ACC112 (cell line): ENCODE measurements at regions not wholly inside any gene's neighbourhood (a gene's known extent, or its start where the extent isn't known, plus 50 kb on each side); places are given as distances from the start of the nearest gene placed in this dataset.

Experiments
- H2AFZ ChIP-seq: fragments of 200-600 bp; sonication (generic); one replicate; pipeline ENCODE4 v1.6.0; 2017; ENCODE audit warnings: antibody characterized with exemption, low read length; ENCODE audit not compliant: unreplicated experiment
- H3K27ac ChIP-seq: fragments of 200-600 bp; sonication (generic); 2 replicates; pipeline ENCODE4 v1.5.1; 2014; ENCODE audit warnings: low read depth, mild to moderate bottlenecking, antibody characterized with exemption, low read length, moderate library complexity
- H3K27me3 ChIP-seq: fragments of 200-600 bp; sonication (generic); 2 replicates; pipeline ENCODE4 v1.6.1; 2014; ENCODE audit warnings: mild to moderate bottlenecking, antibody characterized with exemption, low read length, moderate library complexity, mixed read lengths; ENCODE audit not compliant: insufficient read depth
- H3K36me3 ChIP-seq: fragments of 200-600 bp; sonication (generic); 2 replicates; pipeline ENCODE4 v1.6.1; 2016; ENCODE audit warnings: mild to moderate bottlenecking, antibody characterized with exemption, low read length, moderate library complexity, mixed read lengths; ENCODE audit not compliant: insufficient read depth
- H3K4me1 ChIP-seq: fragments of 200-600 bp; sonication (generic); one replicate; pipeline ENCODE4 v1.6.1; 2016; ENCODE audit warnings: low read length, mixed read lengths; ENCODE audit not compliant: insufficient read depth, unreplicated experiment, control insufficient read depth
- H3K4me3 ChIP-seq: fragments of 200-600 bp; sonication (generic); 2 replicates; pipeline ENCODE4 v1.5.1; 2014; ENCODE audit warnings: mild to moderate bottlenecking, low read depth, low read length
- H3K79me2 ChIP-seq: fragments of 200-600 bp; sonication (generic); one replicate; pipeline ENCODE4 v1.6.0; 2016; ENCODE audit warnings: low read length; ENCODE audit not compliant: control insufficient read depth, unreplicated experiment, insufficient read depth

- H3K27ac ChIP-seq, result no peak overlapping the region
- H2AFZ ChIP-seq, result no peak overlapping the region
- H3K36me3 ChIP-seq, result no peaks in the 10 kb centered on the region
- peaks cover 4% of the 10 kb centered on the region for H3K4me1 ChIP-seq
- H3K4me3 ChIP-seq, result no peak overlapping the region
- H3K79me2 ChIP-seq, result no peaks in the 10 kb centered on the region
- H3K27me3 ChIP-seq, result no peaks in the 10 kb centered on the region
Measured at GRCh38 chr3:22485954-22486353, 717.2 kb upstream of the UBE2E2 start.

- H3K4me1 ChIP-seq, result peaks cover 12% of the 10 kb centered on the region
- no peak overlapping the region for H3K27ac ChIP-seq
- H2AFZ ChIP-seq, result peak overlapping the region; percentile 9
- H3K79me2 ChIP-seq, result no peaks in the 10 kb centered on the region
- H3K36me3 ChIP-seq, result no peaks in the 10 kb centered on the region
- no peaks in the 10 kb centered on the region for H3K27me3 ChIP-seq
- no peak overlapping the region for H3K4me3 ChIP-seq
Measured at GRCh38 chr3:22490747-22491146, 712.4 kb upstream of the UBE2E2 start.

- Histone ChIP-seq H3K36me3 (no peaks in the 10 kb centered on the region), H3K27ac (no peak overlapping the region), H3K4me1 (peaks cover 18% of the 10 kb centered on the region), H3K4me3 (no peak overlapping the region), H2AFZ (peak overlapping the region; percentile 24), H3K79me2 (no peaks in the 10 kb centered on the region), H3K27me3 (no peaks in the 10 kb centered on the region)
Measured at GRCh38 chr3:22491344-22491743, 711.8 kb upstream of the UBE2E2 start.

GRCh38 chr3:22492342-22492741 is 710.8 kb upstream of the UBE2E2 start:
- Histone ChIP-seq H3K27me3 (no peaks in the 10 kb centered on the region), H3K27ac (no peak overlapping the region), H3K36me3 (no peaks in the 10 kb centered on the region), H3K4me1 (peaks cover 28% of the 10 kb centered on the region), H3K4me3 (no peak overlapping the region), H2AFZ (no peak overlapping the region), H3K79me2 (no peaks in the 10 kb centered on the region)

GRCh38 chr3:22495241-22495640 is 707.9 kb upstream of the UBE2E2 start:
- no peak overlapping the region for H2AFZ ChIP-seq
- no peaks in the 10 kb centered on the region for H3K79me2 ChIP-seq

GRCh38 chr3:22495791-22496190 is 707.3 kb upstream of the UBE2E2 start:
- Histone ChIP-seq H3K4me3 (no peak overlapping the region), H2AFZ (no peak overlapping the region), H3K27me3 (peaks cover 8% of the 10 kb centered on the region; the same call in 1 of the 2 replicates), H3K27ac (no peak overlapping the region), H3K4me1 (peaks cover 28% of the 10 kb centered on the region), H3K79me2 (no peaks in the 10 kb centered on the region), H3K36me3 (no peaks in the 10 kb centered on the region)

More at GRCh38 chr3:22495241-22495640, 707.9 kb upstream of the UBE2E2 start:
- no peak overlapping the region for H3K27ac ChIP-seq
- peaks cover 2% of the 10 kb centered on the region; the same call in 1 of the 2 replicates for H3K27me3 ChIP-seq
- H3K4me1 ChIP-seq, result peaks cover 28% of the 10 kb centered on the region
- no peak overlapping the region for H3K4me3 ChIP-seq
- no peaks in the 10 kb centered on the region for H3K36me3 ChIP-seq

- Histone ChIP-seq H3K4me3 (no peak overlapping the region), H3K27me3 (peaks cover 12% of the 10 kb centered on the region), H3K79me2 (no peaks in the 10 kb centered on the region), H3K27ac (no peak overlapping the region), H2AFZ (no peak overlapping the region), H3K36me3 (no peaks in the 10 kb centered on the region), H3K4me1 (peaks cover 19% of the 10 kb centered on the region)
Measured at GRCh38 chr3:22496641-22497040, 706.5 kb upstream of the UBE2E2 start.

- H3K27me3 ChIP-seq, result peaks cover 25% of the 10 kb centered on the region
- H3K4me1 ChIP-seq, result no peaks in the 10 kb centered on the region
- no peak overlapping the region for H3K27ac ChIP-seq
- H3K4me3 ChIP-seq, result no peak overlapping the region
- no peak overlapping the region for H2AFZ ChIP-seq
- no peaks in the 10 kb centered on the region for H3K79me2 ChIP-seq
- no peaks in the 10 kb centered on the region for H3K36me3 ChIP-seq
Measured at GRCh38 chr3:22506871-22507270, 696.3 kb upstream of the UBE2E2 start.

- no peak overlapping the region for H3K4me3 ChIP-seq
- no peaks in the 10 kb centered on the region for H3K36me3 ChIP-seq
- no peaks in the 10 kb centered on the region for H3K4me1 ChIP-seq
- H3K27me3 ChIP-seq, result peaks cover 17% of the 10 kb centered on the region
- no peak overlapping the region for H3K27ac ChIP-seq
- H2AFZ ChIP-seq, result no peak overlapping the region
- no peaks in the 10 kb centered on the region for H3K79me2 ChIP-seq
Measured at GRCh38 chr3:22507709-22508108, 695.4 kb upstream of the UBE2E2 start.

GRCh38 chr3:22523925-22524324 is 679.2 kb upstream of the UBE2E2 start:
- Histone ChIP-seq H3K27ac (no peak overlapping the region), H2AFZ (no peak overlapping the region), H3K36me3 (no peaks in the 10 kb centered on the region), H3K4me1 (no peaks in the 10 kb centered on the region), H3K4me3 (no peak overlapping the region), H3K79me2 (no peaks in the 10 kb centered on the region), H3K27me3 (no peaks in the 10 kb centered on the region)

- H3K4me1 ChIP-seq, result no peaks in the 10 kb centered on the region
- no peaks in the 10 kb centered on the region for H3K27me3 ChIP-seq
- H3K4me3 ChIP-seq, result no peak overlapping the region
- no peak overlapping the region for H2AFZ ChIP-seq
- H3K79me2 ChIP-seq, result no peaks in the 10 kb centered on the region
- no peaks in the 10 kb centered on the region for H3K36me3 ChIP-seq
- H3K27ac ChIP-seq, result no peak overlapping the region
Measured at GRCh38 chr3:22526266-22526837, 676.8 kb upstream of the UBE2E2 start.
